ENCODE measurements at regions not wholly inside any gene's neighbourhood (a gene's known extent, or its start where the extent isn't known, plus 50 kb on each side); places are given as distances from the start of the nearest gene placed in this dataset.

- no peak for TF ChIP-seq CTCF (IDR thresholded peaks at IDR 0.05)
These were observed 265.0 kb upstream of the TCERG1L start for GRCh38 chr10:131576341-131577177.

GRCh38 chr10:131577178-131577555 is 265.6 kb upstream of the TCERG1L start:
- no peak for TF ChIP-seq CTCF (IDR thresholded peaks at IDR 0.05)

GRCh38 chr10:131577786-131578471 is 266.4 kb upstream of the TCERG1L start:
- TF ChIP-seq CTCF (IDR thresholded peaks at IDR 0.05): no peak

GRCh38 chr10:131578472-131578970 is 267.0 kb upstream of the TCERG1L start:
- no peak for TF ChIP-seq CTCF (IDR thresholded peaks at IDR 0.05)

- no peak for TF ChIP-seq CTCF (IDR thresholded peaks at IDR 0.05)
These were observed 267.9 kb upstream of the TCERG1L start for GRCh38 chr10:131579251-131580071.

- no peak for TF ChIP-seq CTCF (IDR thresholded peaks at IDR 0.05)
These were observed 268.6 kb upstream of the TCERG1L start for GRCh38 chr10:131580076-131580652.

- TF ChIP-seq CTCF (IDR thresholded peaks at IDR 0.05): no peak
These were observed 269.2 kb upstream of the TCERG1L start for GRCh38 chr10:131580674-131581073.

Data from LNCAP (cell line).